OCI-M2 (cell line): ENCODE measurements at regions not wholly inside any gene's neighbourhood (a gene's known extent, or its start where the extent isn't known, plus 50 kb on each side); places are given as distances from the start of the nearest gene placed in this dataset.

Experiments used
- DNase-seq: peaks from one replicate; lab custom pipeline; 2025; ENCODE audit not compliant: unreplicated experiment; lab: John Stamatoyannopoulos, UW

GRCh38 chr3:110727056-110727455 lies 344.6 kb upstream of the NECTIN3 start:
- DNase-seq, result no peak

- DNase-seq, result no peak
Measured at GRCh38 chr3:110731148-110731547, 340.5 kb upstream of the NECTIN3 start.

DNA sequence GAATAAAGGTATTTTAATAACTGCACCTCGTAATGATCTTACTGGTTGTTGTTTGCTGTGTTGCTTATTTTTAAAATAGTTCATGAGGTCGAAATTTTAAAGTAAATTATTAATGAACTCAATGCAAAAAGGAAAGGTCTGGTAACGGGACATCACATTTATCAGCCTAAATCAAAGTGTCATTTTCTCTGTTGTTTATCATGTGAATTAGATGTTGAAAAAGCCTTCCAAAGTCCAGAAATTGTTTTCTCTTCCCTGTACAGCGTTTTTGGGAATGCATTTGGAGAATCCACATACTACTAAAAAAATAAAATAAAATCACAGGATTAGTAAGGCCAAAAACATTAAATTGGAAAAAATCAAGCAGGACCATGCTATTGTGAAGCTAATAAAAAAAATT lies 339.2 kb upstream of the NECTIN3 start:
- no peak for DNase-seq

DNA sequence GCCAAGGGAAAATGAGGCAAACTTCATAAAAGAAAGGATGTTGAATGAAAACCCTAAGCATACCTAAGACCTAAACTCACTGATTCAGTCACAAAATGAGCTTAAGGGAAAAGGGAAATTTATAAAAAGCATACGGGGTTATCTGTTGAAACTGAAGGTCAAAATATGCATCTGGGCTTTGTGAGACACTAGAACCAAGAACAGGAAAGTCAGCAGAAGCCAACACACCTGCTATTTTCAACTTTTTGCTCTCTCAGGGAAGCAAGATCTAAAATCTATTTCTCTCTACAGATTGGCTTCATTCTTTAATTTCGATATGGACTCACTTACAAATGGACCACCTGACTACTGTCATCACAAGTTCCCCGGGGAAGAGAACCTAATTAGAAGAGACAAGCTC lies 338.6 kb upstream of the NECTIN3 start:
- no peak for DNase-seq

GRCh38 chr3:110734524-110734923 lies 337.1 kb upstream of the NECTIN3 start:
- DNase-seq, result no peak

GRCh38 chr3:110736332-110736731 lies 335.3 kb upstream of the NECTIN3 start:
- no peak for DNase-seq

DNA sequence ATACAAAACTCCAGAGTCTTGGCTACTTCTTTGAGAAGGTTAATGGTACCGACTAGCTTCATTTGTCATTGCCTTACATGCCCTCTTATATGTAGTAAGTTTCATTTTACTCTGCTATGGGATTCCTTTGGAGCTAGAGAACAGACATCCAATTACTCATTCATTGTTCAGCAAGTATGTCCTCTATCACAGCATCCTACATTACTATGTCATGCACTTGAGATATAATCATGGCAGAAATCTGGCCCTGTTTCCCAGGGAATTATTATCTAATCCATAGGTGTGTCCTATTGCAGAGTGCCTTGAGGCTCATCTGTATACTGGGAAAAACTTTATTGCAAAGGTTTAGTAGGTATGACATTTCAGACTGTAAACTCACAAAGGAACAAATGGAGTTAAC lies 333.1 kb upstream of the NECTIN3 start:
- no peak for DNase-seq

DNA sequence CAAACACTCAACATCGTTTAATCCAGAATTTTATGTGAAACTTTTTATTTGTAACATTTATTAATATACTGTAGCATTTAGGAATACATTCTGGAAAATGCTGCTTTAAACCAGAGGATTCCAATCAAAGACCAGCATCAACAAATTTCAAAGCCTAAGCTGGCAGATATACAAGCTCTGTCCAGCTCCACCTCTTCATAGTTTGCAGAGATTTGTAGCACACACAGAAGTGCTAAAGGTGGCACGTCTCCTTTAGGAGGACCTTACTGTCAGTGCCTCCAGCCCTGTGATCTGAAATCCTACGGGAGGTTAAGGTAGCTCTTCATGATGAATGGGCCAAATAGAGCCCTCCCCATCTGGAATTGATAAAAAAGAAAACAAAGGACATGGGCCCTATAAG lies 329.7 kb upstream of the NECTIN3 start:
- DNase-seq, result no peak

DNA sequence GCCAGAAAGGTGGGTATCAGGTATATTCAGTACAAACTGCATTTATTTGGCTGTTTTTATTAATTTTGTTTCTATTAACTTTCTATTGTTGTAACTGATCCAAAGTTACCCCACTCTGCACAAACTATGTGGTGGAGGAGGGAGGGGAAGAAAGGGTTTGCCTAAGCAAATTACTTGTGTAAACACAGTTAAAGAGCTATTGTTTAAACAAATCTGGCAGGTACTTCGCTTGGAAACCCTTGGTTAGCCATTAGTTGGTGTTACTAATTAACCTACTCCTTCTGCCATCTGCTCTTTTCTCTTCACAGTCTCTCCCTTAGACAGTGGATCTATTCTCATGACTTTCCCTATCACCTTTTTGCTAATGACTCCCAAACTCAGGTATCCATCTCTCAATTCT lies 328.4 kb upstream of the NECTIN3 start:
- no peak for DNase-seq

DNA sequence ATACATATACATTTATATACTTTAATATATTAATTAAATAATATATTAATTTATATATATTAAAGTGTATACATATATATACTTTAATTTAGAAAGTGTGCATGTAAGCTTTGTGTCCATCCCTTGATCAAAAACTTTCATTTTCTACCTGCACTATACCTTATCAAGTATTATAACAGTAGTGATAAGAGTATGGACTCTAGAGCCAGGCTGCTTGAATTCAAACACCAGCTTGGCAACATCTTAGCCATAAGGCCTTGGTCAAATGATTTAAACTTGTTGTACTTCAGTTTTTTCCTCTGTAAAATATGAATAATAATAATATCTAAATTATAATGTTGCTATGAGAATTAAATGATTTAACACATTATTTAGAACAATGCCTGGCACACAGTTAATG lies 327.6 kb upstream of the NECTIN3 start:
- DNase-seq, result no peak

DNA sequence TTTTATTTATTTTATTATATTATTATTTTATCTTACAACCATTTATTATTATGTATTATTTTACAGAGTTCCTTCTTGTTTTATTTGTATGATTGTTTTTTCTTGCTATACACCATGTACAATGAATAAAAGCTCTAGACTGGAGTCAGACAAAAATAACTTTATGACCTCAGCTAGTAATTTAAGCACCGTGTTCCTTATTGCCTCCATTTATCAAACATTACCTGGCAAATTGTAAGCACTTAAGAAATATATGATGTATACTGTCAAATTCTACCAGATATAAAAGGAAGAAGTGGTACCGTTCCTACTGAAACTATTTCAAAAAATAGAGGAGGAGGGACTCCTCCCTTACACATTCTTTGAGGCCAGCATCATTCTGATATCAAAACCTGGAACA lies 326.9 kb upstream of the NECTIN3 start:
- DNase-seq, result no peak

GRCh38 chr3:110749006-110749405 lies 322.6 kb upstream of the NECTIN3 start:
- no peak for DNase-seq

GRCh38 chr3:110750201-110750600 lies 321.4 kb upstream of the NECTIN3 start:
- DNase-seq, result no peak

DNA sequence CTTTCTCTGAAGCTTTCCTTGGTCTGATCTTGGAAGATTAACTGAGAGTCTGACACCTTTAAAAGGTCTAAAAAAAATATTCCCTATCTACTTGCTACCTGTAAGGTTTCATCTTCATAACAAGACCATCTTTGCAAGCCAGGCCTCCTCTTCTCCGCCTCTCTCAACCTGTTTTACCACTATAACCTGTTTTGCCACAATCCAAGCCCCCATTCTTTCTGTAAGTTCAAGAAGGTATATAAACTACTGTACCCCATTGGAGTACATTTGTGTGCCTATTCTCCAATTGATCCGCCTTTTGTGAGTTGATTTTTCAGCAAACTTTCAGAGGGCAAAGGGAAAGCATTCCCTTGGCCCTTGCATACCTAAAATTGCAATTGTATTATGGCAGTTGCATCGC lies 319.3 kb upstream of the NECTIN3 start:
- no peak for DNase-seq

GRCh38 chr3:110753516-110753915 lies 318.1 kb upstream of the NECTIN3 start:
- DNase-seq, result no peak

- no peak for DNase-seq
Measured at GRCh38 chr3:110754212-110754916, 317.3 kb upstream of the NECTIN3 start.

- DNase-seq, result no peak
Measured at GRCh38 chr3:110755345-110755744, 316.3 kb upstream of the NECTIN3 start.

- DNase-seq, result no peak
Measured at GRCh38 chr3:110756705-110757104, 314.9 kb upstream of the NECTIN3 start.

DNA sequence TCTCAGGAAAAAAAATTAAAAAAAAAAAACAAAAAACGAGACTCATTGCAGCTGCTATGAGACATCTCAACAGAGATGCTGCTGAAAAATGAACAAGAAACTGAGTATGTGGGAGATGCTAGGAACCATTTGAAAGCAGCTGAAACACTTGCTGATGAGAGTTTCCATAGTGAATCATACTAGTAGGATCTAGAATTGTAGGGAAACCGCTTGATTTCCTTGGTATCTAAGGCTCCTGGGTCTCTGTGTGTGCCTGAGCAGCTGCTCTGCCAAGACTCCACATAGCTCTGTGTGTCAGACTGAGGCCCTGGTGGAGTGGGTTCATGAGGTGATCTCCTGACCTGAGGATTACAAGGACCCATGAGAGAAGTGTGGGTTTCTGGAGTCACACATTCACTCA lies 313.4 kb upstream of the NECTIN3 start:
- no peak for DNase-seq

DNA sequence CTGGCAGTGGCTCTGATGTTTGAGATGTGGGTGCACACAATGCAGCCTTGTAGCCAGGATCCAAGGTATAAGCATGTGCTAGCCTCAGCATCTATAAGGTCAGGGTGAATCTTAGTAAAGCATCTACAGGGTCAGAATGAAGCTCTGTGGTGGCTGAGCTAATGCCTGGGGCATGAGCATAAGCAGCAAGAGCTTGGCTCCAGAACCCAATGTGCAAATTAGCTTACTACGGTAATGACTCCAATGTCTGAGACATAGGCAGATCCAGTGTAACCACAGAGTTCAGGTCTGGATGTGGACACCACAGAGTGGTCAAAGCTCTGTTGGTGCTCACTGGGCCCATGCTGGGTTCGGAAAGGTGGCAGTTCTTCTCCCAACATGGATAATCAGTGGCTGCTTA lies 304.5 kb upstream of the NECTIN3 start:
- no peak for DNase-seq

- DNase-seq, result no peak
Measured at GRCh38 chr3:110767838-110768237, 303.8 kb upstream of the NECTIN3 start.

- no peak for DNase-seq
Measured at GRCh38 chr3:110773413-110773954, 298.1 kb upstream of the NECTIN3 start.
